GM19023 (cell line): ENCODE measurements at regions not wholly inside any gene's neighbourhood (a gene's known extent, or its start where the extent isn't known, plus 50 kb on each side); places are given as distances from the start of the nearest gene placed in this dataset.
"Not testable (repeated sequence)": the region's sequence is repeated elsewhere in the genome, so short reads cannot be mapped to it uniquely, and the experiment has no call there.

Experiments used
- ATAC-seq: cut with Tn5 transposase; IDR thresholded peaks from one replicate; pipeline ENCODE4 v1.9.1; 2021; ENCODE audit warnings: mild to moderate bottlenecking, moderate library complexity; ENCODE audit not compliant: unreplicated experiment

DNA sequence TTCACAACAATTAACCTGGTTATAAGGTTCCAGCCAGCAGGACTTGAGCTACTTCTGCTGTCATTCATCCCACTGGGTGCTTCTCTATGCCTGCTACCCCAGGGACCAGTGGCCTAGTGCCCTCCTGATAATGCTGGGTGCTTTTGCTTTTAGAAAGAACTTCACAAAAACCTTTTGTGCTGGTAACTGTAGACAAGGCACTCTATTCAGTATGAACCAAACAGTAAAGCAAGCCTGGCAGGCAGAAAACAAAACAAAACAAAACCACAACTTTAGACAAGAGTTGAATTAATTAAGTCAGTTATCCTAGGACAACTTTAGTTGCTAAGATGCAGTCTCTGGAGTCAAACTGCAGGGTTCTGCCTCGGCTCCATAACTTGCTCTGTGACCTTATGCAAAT is 61.9 kb upstream of the ADGRL2 start:
- no peak for ATAC-seq

- ATAC-seq = no peak
These were observed 67.3 kb upstream of the ADGRL2 start for GRCh38 chr1:81733480-81733879.

- ATAC-seq = no peak
These were observed 68.7 kb upstream of the ADGRL2 start for GRCh38 chr1:81731989-81732388.

- no peak for ATAC-seq
These were observed 69.9 kb upstream of the ADGRL2 start for GRCh38 chr1:81730881-81731280.

DNA sequence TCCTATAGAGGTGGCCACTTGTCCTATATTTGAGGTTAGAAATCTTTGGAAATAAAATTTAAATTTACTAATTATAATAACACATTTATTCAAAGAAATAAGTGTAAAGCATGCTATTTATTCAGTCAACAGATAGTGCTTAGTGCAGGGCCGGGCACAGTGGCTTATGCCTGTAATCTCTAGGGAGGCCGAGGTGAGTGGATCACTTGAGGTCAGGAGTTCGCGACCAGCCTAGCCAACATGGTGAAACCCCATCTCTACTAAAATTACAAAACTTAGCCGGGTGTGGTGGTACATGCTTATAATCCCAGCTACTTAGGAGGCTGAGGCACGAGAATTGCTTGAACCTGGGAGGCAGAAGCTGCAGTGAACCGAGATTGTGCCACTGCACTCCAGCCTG is 70.4 kb upstream of the ADGRL2 start:
- not testable (repeated sequence) for ATAC-seq

DNA sequence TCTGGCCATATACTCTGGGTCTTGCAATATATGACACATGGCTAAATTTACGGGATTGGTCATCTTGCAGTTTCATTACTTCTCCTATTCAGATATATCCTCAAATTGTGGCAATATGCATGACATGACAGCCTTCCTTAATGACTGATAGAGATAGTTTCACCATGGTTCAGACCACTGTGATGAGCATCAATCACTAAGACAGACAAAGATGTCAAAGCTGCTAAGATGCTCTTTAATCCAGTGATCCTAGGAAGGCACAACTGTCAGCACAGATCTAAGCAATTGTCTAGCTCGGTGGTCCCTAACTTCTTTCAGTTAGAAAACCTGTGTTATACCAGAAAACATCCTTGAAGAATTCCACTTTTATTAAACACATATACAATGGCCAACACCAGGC is 70.9 kb upstream of the ADGRL2 start:
- ATAC-seq = no peak

DNA sequence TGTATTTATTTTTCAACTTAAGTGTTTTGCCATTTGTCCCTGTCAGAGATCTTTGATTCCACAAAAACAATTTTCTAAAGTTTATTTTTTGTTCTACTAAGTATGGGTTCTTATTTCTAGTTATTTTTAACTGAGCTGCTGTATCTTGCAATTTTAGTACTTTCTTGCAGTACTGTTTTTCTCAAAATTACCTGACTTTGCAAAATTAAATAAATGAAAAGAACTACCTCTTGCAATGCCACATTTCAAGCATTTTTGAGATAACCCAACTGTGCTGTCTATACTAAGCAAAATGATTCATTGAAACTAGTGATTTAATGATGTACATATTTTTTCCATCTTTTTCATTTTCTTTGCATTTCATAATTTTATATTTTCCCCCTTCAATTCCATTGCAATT is 71.5 kb upstream of the ADGRL2 start:
- ATAC-seq = no peak

DNA sequence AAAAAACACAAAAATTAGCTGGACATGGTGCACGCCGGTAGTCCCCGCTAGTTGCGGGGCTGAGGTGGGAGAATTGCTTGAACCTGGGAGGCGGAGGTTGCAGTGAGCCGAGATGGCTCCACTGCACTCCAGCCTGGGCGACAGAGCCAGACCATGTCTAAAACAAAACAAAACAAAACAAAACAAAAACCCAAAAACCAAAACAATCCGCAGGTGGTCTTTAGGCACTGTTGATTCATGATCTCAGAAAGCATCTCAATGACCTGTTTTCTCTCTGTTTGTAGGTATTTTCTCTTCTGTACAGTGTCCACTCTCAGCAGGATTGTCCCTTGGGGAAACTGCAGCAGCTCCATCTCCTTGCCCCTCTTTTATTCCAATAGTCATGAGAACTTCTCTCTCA is 74.9 kb upstream of the ADGRL2 start:
- ATAC-seq = no peak

- not testable (repeated sequence) for ATAC-seq
These were observed 78.0 kb upstream of the ADGRL2 start for GRCh38 chr1:81722631-81723328.

DNA sequence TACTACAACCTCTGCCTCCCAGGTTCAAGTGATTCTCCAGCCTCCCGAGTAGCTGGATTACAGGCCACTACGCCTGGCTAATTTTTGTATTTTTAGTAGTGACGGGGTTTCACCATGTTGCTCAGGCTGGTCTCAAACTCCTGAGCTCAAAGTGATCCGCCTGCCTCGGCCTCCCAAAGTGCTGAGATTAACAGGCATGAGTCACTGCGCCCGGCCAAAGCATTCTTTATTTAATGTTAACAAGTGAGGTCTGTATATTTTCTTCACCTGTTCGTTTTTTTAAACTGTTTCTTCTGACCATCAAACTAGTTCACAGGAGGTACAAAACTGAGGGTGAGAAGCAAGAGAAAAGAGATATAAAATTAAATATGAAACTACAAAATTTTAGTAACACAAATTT is 80.5 kb upstream of the ADGRL2 start:
- ATAC-seq = not testable (repeated sequence)

- ATAC-seq = no peak
These were observed 83.5 kb upstream of the ADGRL2 start for GRCh38 chr1:81717230-81717629.

GRCh38 chr1:81715391-81715790 is 85.3 kb upstream of the ADGRL2 start:
- ATAC-seq = no peak

DNA sequence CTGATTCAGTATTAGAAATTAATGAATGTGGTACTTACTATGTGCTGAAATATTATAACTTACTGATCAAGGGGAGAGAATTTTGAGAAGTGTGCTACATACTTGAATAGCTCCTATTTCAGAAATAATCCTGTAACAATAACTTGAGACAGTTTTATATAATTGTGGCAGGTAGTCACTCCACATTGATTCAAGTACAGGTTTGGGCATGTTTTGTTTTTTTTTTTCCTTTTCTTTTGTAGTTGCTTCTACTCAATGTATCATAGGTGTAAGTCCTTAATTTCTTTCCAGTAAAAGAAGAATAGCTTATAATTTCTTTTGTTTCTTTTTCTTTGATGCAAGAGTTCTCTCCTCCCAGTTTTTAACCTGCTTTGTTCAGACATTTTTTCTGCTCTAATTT is 86.1 kb upstream of the ADGRL2 start:
- no peak for ATAC-seq

DNA sequence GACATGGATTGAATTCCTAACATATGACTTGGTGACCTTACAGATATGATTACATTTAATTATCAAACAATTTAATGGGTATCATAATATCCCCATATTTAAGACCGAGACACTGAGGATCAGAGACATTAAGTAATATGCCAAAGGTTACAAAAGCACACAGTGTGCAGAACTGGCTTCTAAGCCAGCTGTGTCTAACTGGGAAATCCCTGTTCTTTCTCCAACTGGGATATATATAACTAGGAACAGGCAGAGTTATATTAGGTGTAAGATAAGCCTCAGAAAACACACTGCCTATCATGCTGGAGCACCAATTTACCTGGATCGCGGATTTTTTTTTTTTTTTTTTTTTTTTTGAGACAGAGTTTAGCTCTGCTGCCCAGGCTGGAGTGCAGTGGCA is 88.3 kb upstream of the ADGRL2 start:
- no peak for ATAC-seq

- no peak for ATAC-seq
These were observed 89.9 kb upstream of the ADGRL2 start for GRCh38 chr1:81710857-81711256.

GRCh38 chr1:81708250-81708649 is 92.5 kb upstream of the ADGRL2 start:
- no peak for ATAC-seq

- ATAC-seq = no peak
These were observed 93.9 kb upstream of the ADGRL2 start for GRCh38 chr1:81706650-81707435.

DNA sequence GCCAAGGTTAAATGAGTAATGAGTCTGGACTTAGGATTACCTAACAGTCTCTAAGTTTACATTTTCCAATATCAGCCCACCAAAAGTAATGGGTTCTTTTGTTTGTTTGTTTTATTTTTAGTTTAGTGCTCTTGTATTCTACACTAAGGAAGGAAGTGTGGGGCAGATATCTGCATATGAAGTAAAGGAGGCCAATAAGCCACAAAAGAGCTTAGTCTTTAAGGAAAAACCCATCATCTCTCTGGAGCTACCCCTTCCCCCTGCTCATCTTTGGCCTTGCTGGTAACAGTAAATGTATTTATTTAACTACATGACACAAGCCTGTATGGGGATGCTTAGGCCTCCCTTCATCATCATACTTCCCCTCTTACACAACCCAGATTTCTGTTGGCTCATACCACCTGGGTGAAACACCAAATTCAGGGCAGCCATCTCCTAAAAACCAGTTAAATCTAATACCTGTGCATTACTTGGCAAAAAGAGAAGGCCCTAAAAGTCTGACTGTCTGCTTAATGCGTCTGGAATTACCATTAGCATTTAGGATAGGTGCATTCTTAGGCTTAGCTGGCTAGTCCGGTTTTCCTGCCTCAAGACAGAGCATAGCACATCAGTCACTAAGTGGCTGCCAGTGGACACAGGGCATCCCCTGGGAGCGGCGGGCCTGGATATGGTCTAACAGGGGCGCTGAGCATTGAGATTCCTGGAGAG is 96.8 kb upstream of the ADGRL2 start:
- ATAC-seq = no peak

DNA sequence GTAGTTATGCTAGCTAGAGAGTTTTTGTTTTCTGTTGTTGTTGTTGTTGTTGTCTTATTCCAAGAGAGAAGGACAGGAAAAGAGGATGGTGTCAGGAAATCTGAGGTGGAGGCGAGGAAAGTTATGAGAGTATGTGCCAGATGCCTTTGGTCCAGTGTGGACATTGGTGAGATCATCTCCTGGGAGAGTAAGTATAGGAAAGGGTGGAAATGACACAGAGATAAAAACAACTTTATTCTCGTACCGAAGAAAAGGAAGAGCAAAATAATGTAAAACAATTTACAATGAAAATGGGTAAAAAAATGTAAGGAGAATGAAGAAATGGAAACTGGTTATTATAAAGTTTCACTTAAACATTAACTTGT is 97.4 kb upstream of the ADGRL2 start:
- ATAC-seq = no peak

DNA sequence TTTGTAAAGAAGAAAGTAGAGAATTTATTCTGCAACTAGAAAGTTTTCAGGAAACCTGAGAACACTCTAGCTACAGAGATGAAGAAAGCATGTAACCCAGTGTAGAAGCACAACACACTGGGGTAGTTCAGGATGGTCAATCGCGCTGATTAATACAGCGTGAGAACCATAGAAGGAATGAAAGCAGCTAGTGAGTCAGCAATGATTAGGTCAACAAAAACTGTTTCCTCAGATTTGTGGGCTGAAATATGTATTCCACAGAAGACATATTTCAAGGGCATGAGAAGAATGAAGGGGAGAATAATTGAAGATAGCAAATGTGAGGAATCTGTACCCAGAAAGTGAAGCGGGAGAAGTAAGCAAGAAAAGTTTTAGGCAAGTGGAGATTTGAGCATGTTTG is 97.8 kb upstream of the ADGRL2 start:
- no peak for ATAC-seq

DNA sequence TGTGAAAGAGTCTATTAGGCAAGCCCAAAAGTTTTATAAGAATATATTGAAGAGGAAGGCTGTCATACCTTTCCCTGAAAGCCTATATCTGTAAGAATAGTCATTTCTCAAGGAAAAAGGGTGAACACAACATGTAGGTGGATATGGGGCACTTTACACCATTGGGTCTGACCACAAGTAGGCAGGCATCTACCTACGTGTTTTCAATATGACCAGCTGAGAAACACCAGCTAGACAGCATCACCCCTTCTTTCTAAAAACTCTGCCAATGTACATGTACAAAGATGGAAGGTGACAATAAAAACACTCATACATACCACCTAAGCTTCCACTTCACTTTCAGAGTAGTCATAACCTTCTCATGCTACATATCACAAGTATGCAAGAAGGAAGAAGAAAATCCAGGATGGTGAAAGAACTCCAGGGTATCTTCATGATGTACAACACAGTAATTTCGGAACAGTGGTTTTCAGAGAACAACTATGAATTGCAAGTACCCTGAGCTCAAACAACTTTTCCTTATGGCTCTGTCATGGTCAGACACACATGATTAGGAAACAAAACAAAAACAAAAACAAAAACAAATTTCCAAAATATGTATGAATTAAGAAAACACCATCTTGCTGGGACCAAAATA is 98.5 kb upstream of the ADGRL2 start:
- no peak for ATAC-seq
